ENCODE measurements at regions not wholly inside any gene's neighbourhood (a gene's known extent, or its start where the extent isn't known, plus 50 kb on each side); places are given as distances from the start of the nearest gene placed in this dataset.

DNA sequence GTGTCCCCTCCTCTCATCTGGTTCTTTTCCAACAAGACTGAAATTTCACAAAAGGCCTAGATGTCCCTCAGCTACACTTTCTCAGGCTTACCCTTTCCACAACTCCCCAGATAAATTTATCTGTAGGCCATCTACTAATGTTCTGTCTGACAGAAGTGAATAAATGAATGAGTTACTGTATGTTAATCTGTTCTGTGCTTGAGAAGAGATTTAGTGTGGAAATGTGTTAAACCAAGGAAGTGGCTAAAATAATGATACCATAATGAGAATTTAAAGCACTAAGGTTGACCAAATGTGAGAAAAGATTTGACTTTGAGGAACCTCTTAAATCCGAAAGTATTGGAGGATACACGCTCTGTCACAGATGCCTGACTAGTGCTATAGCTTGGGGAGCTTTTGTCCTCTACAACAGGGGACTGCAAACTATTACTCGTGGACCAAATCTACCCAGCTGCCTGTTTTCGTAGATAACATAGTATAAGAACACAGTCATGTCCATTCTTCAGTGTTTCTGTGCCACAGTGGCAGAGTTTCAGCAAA, 74.8 kb upstream of the P2RY1 start:
- ATAC-seq, result peak; percentile 94
- Histone ChIP-seq H3K9me3 (replicated peaks; ENCODE audit: control insufficient read depth, insufficient read depth, low read length) (no peaks in the 10 kb centered on the region; the same call in 1 of the 3 replicates), H3K4me3 (no peak overlapping the region), H3K9ac (ENCODE audit: control insufficient read depth, insufficient read depth, low read length) (no peak overlapping the region), H3K27ac (ENCODE audit: control insufficient read depth, insufficient read depth) (peak overlapping the region; percentile 30; the same call in 1 of the 2 replicates), H2AFZ (ENCODE audit: control insufficient read depth, low read depth, low read length) (no peak overlapping the region; the same call in 1 of the 2 replicates), H3K36me3 (ENCODE audit: control insufficient read depth in 2 of 2, insufficient read depth in 2 of 2, low read length in 1 of 2) (no peaks in the 10 kb centered on the region), H3K79me2 (ENCODE audit: control insufficient read depth, insufficient read depth, low read length) (no peaks in the 10 kb centered on the region), H3K27me3 (replicated peaks in 1 of 2; ENCODE audit: control insufficient read depth in 2 of 2, insufficient read depth in 2 of 2, low read length in 1 of 2) (no peaks in the 10 kb centered on the region), H3K4me2 (ENCODE audit: control insufficient read depth, insufficient read depth) (peak overlapping the region; percentile 61; the same call in 1 of the 2 replicates), H4K20me1 (ENCODE audit: control insufficient read depth, insufficient read depth) (no peaks in the 10 kb centered on the region), H3K4me1 (ENCODE audit: control insufficient read depth, insufficient read depth, low read length) (peaks cover 8% of the 10 kb centered on the region; the same call in 1 of the 2 replicates)
- peak; percentile 79 for FAIRE-seq
- BruUV-seq (replicated peaks), result no TSS peak
- CTCF ChIA-PET, result no interaction called here
- SMC1A ChIA-PET (ENCODE audit: uncharacterized antibody, unreplicated experiment), result interaction anchor here (0.5 to 0.6 kb wide), 2 partner anchors 38 to 52 kb away, joined by 3 read pairs; no protein-coding TSS in a partner anchor
- DNase-seq (ENCODE audit: low read depth, low spot score), result peak; percentile 40
- intact Hi-C loops (cut with micrococcal nuclease; ENCODE audit: unreplicated experiment), result no loop called here
- 0% methylated on average over 4 of the region's 4 CpGs for WGBS (ENCODE audit: insufficient coverage, insufficient replicate concordance, low lambda C conversion rate, missing lambda C conversion rate)
- in situ Hi-C loops (cut with MboI), result no loop called here
- RAD21 ChIA-PET (ENCODE audit: unreplicated experiment), result no interaction called here
- POLR2A ChIA-PET, result interaction anchor here (1.3 kb wide), 1 partner anchor 164 kb away, joined by 3 read pairs; no protein-coding TSS in a partner anchor
- TF ChIP-seq JUND (IDR thresholded peaks at IDR 0.05; ENCODE audit: low read depth, low read length) (no peak), FOS (IDR thresholded peaks at IDR 0.05; ENCODE audit: borderline replicate concordance, extremely low read depth, insufficient read length) (no peak), KDM1A (IDR thresholded peaks at IDR 0.05; ENCODE audit: borderline replicate concordance) (no peak), SUZ12 (IDR thresholded peaks at IDR 0.05; ENCODE audit: unreplicated experiment) (no peak), MTA2 (IDR thresholded peaks at IDR 0.05; ENCODE audit: low read depth) (peak; percentile 63), NR2F1 (conservative IDR thresholded peaks at IDR 0.05) (no peak), SPI1 (IDR thresholded peaks at IDR 0.05; ENCODE audit: borderline replicate concordance, insufficient read depth, low read depth, low read length) (peak; percentile 10; the same call in 1 of the 2 replicates), FOXM1 (IDR thresholded peaks at IDR 0.05; ENCODE audit: low read depth, low read length) (no peak), IRF4 (IDR thresholded peaks at IDR 0.05; ENCODE audit: low read depth, low read length) (no peak), KAT2A (conservative IDR thresholded peaks at IDR 0.05; ENCODE audit: control insufficient read depth, low read depth, low read length) (no peak), CHD1 (IDR thresholded peaks at IDR 0.05; ENCODE audit: low read depth, low read length) (no peak), ZSCAN29 (IDR thresholded peaks at IDR 0.05) (no peak), NFIC (IDR thresholded peaks at IDR 0.05; ENCODE audit: low read depth, low read length) (peak; percentile 69), SIN3A (IDR thresholded peaks at IDR 0.05; ENCODE audit: low read depth, low read length) (no peak), ZNF24 (IDR thresholded peaks at IDR 0.05) (peak; percentile 96), NFYB (IDR thresholded peaks at IDR 0.05; ENCODE audit: insufficient read depth, low read depth, low read length) (no peak), CEBPB (IDR thresholded peaks at IDR 0.05; ENCODE audit: borderline replicate concordance in 1 of 2, low read depth in 2 of 2, low read length in 2 of 2) (no peak), RUNX3 (IDR thresholded peaks at IDR 0.05; ENCODE audit: low read length) (peak; percentile 51), RAD21 (IDR thresholded peaks at IDR 0.05; ENCODE audit: insufficient read depth, low read depth, low read length) (0 out of 2 replicates have a peak, but pooled peaks have one; percentile 2), POLR2A (IDR thresholded peaks at IDR 0.05; ENCODE audit: low read depth, low read length) (no peak), BHLHE40 (IDR thresholded peaks at IDR 0.05; ENCODE audit: borderline replicate concordance in 1 of 2, low read depth in 2 of 2, low read length in 1 of 2) (no peak), RAD51 (IDR thresholded peaks at IDR 0.05) (no peak), NFYA (IDR thresholded peaks at IDR 0.05; ENCODE audit: borderline replicate concordance, low read depth, low read length) (no peak), PAX5 (IDR thresholded peaks at IDR 0.05; ENCODE audit: borderline replicate concordance, low read depth, low read length) (no peak)
- TF ChIP-seq, protein P1, sequence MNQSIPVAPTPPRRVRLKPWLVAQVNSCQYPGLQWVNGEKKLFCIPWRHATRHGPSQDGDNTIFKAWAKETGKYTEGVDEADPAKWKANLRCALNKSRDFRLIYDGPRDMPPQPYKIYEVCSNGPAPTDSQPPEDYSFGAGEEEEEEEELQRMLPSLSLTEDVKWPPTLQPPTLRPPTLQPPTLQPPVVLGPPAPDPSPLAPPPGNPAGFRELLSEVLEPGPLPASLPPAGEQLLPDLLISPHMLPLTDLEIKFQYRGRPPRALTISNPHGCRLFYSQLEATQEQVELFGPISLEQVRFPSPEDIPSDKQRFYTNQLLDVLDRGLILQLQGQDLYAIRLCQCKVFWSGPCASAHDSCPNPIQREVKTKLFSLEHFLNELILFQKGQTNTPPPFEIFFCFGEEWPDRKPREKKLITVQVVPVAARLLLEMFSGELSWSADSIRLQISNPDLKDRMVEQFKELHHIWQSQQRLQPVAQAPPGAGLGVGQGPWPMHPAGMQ (IDR thresholded peaks at IDR 0.05; ENCODE audit: borderline replicate concordance), result no peak
